ENCODE measurements at regions not wholly inside any gene's neighbourhood (a gene's known extent, or its start where the extent isn't known, plus 50 kb on each side); places are given as distances from the start of the nearest gene placed in this dataset.

GRCh38 chr2:71939588-71940535, 207.8 kb downstream of the CYP26B1 start:
- DNase-seq (ENCODE audit: extremely low read depth in 1 of 2, low read depth in 1 of 2) = no peak

- DNase-seq (ENCODE audit: extremely low read depth in 1 of 2, low read depth in 1 of 2) = no peak
Measured at GRCh38 chr2:71938659-71939587, 208.7 kb downstream of the CYP26B1 start.

GRCh38 chr2:71938108-71938507, 209.6 kb downstream of the CYP26B1 start:
- no peak for DNase-seq (ENCODE audit: extremely low read depth in 1 of 2, low read depth in 1 of 2)

- no peak for DNase-seq (ENCODE audit: extremely low read depth in 1 of 2, low read depth in 1 of 2)
Measured at GRCh38 chr2:71937396-71937795, 210.3 kb downstream of the CYP26B1 start.

DNA sequence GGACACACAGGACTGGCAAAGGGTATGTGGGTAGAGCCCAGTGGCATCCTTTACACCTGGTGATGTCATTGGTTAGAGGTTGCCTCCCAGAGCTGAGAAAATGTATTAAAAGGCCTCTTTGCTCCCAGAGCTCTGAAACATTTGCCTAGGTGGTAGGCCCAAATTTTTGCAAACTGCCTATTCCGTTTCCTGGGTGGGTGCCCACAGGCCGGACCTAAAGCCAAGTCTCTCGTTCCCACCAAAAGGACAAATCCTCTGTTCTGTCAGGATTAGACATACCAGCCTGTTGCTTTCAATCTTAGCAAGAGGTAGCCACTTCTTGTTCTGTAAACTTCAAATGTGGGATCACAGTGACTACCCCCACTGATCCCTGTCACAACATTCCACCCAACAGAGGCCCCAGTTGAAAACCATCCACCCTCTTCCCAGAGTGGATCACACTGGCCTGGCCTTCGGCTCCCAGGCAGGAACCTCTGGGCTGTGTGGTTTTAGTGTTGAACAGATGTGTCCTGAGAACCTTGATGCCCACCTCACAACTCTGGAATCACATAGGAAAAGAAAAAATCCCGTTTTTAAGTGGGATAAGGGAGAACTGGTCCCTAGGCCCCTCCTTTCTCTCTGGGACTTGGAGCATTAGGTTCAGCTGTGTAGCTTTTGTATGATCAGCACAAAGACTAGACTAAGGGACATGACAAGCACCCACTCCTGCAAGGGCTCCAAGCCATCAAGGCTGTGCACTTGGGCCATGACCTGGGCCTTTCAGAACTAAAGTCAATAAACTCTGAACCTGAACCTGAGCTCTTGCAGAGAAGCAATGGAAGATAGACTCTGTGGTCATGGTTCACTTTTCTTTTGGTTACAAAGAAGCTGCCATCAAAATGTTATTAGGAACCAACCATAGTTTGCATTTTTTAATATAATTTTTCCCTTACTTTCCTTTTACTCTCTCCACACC, 211.3 kb downstream of the CYP26B1 start:
- DNase-seq (ENCODE audit: extremely low read depth in 1 of 2, low read depth in 1 of 2) = no peak

GRCh38 chr2:71935262-71935848, 212.3 kb downstream of the CYP26B1 start:
- DNase-seq (ENCODE audit: extremely low read depth in 1 of 2, low read depth in 1 of 2) = no peak

GRCh38 chr2:71934595-71935261, 212.9 kb downstream of the CYP26B1 start:
- DNase-seq (ENCODE audit: extremely low read depth in 1 of 2, low read depth in 1 of 2) = no peak

- no peak for DNase-seq (ENCODE audit: extremely low read depth in 1 of 2, low read depth in 1 of 2)
Measured at GRCh38 chr2:71934320-71934593, 213.4 kb downstream of the CYP26B1 start.

DNA sequence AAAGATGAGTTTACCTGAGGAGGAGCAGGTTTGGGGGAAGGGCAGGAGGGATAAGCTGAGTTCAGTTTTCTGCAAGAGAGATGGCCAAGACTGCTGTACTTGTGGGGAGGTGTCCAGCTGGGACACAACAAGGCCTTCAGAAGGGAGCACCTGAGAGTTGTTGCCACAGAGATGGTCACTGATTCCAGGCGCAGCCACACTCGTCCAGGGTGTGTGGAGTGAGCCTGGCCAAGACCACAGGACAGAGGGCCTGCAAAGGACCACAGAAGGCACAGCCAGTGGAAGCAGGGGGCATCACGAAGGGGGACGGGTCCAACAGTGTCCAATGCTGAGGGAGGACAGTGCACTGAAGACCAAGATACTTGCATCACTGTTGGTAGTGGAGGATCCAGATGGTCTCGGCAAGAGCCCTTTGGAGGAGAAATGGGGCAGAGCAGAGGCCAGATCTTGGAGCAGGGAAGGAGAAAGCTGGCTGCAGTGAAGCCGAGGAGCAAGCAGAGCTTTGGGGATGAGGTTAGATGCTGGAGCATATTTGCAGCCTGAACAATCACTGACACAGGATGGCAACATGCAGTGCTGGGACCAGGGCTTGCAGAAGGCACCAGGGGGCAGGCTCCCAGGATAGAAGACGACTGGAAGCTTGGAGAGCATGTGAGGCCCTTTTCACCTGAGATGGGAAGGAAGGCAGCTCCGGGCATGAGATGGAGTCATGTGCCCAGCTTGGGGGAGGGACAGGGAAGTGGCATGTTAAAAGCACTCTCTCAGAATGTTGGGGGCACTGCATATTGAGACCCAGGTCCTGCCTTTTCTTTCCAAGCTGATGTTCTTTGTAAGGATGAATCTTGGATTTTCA, 214.0 kb downstream of the CYP26B1 start:
- DNase-seq (ENCODE audit: extremely low read depth in 1 of 2, low read depth in 1 of 2) = no peak

- DNase-seq (ENCODE audit: extremely low read depth in 1 of 2, low read depth in 1 of 2) = no peak
Measured at GRCh38 chr2:71932780-71933466, 214.7 kb downstream of the CYP26B1 start.

GRCh38 chr2:71932037-71932779, 215.5 kb downstream of the CYP26B1 start:
- no peak for DNase-seq (ENCODE audit: extremely low read depth in 1 of 2, low read depth in 1 of 2)

DNA sequence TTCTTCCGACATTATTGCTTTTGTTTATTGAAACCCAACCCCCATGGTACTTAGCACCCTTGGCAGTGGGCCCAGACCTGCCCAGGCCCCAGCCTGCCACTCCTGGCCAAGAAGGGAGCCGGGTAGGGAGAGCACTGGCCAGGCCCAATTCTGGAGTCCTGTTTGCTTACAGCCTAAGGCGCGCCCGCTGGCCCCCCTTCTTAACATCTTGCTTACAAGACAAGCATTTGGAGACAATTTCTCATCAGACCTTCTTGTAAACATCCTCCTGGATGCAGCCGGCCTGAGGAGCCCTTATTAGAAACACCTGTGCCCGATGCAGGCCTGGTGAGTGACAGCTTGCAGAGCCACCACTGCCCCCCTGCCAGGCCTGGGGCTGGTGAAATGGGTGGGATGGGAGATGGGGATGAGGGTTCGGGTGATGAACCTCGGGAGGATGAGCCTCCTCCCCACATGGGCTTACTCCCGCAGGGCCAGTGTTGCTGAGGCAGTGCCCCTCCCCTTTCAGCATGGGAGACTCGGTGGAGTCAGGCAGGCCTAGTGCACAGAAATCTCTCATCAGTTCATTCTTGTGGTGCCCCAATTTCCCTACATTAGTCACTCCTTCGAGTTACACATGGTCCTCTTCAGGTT, 217.5 kb downstream of the CYP26B1 start:
- DNase-seq (ENCODE audit: extremely low read depth in 1 of 2, low read depth in 1 of 2) = no peak

DNA sequence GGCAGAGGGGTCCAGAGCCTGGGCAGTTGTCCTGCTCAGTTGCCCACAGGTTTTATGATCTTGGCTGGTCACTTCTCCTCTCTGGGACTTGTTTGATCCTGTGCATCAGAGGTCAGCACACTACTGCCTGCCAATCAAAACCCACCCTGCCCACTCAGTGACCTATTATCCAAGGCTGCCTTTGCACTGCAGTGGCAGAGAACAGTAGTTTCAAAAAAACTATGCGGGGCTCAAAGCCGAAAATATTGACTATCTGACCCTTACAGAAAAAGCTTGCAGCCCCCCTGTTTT, 218.2 kb downstream of the CYP26B1 start:
- DNase-seq (ENCODE audit: extremely low read depth in 1 of 2, low read depth in 1 of 2) = no peak

- DNase-seq (ENCODE audit: extremely low read depth in 1 of 2, low read depth in 1 of 2) = no peak
Measured at GRCh38 chr2:71928734-71929481, 218.8 kb downstream of the CYP26B1 start.

GRCh38 chr2:71927757-71928715, 219.6 kb downstream of the CYP26B1 start:
- no peak for DNase-seq (ENCODE audit: extremely low read depth in 1 of 2, low read depth in 1 of 2)
